WTC11 (cell line): ENCODE measurements at regions not wholly inside any gene's neighbourhood (a gene's known extent, or its start where the extent isn't known, plus 50 kb on each side); places are given as distances from the start of the nearest gene placed in this dataset.

Source experiments
- ATAC-seq: fragments of 200-7000 bp; cut with Tn5 transposase; 2 replicates; pipeline ENCODE4 v1.10.0; 2021; ENCODE audit warnings: mild to moderate bottlenecking, moderate library complexity
- CTCF ChIA-PET: fragments of 300-600 bp; sonication (Branson Sonifier 250); formaldehyde crosslinking; loops from one replicate; lab custom pipeline; 2021; ENCODE audit warnings: antibody characterized with exemption; lab: Charles Lee
- POLR2A ChIA-PET: fragments of 350-600 bp; sonication (Branson Sonifier 250); formaldehyde crosslinking; loops from one replicate; lab custom pipeline; 2021; ENCODE audit warnings: antibody characterized with exemption; lab: Charles Lee
- DNase-seq: peaks from one replicate; pipeline ENCODE4 v3.0.0; 2021; ENCODE audit warnings: low spot score
- H3K27ac Mint-ChIP-seq: 2 replicates; pipeline ENCODE4 v1.8.0; 2021; ENCODE audit warnings: mixed read lengths
- H3K27me3 Mint-ChIP-seq: 2 replicates; pipeline ENCODE4 v1.8.0; 2021; ENCODE audit warnings: low read depth, mild to moderate bottlenecking, moderate library complexity, mixed read lengths
- H3K36me3 Mint-ChIP-seq: 2 replicates; pipeline ENCODE4 v1.8.0; 2021; ENCODE audit warnings: mixed read lengths
- H3K4me1 Mint-ChIP-seq: 2 replicates; pipeline ENCODE4 v1.8.0; 2022; ENCODE audit warnings: mixed read lengths
- H3K4me3 Mint-ChIP-seq: 2 replicates; pipeline ENCODE4 v1.8.0; 2021; ENCODE audit warnings: mild to moderate bottlenecking, moderate library complexity, mixed read lengths
- H3K9me3 Mint-ChIP-seq: 2 replicates; pipeline ENCODE4 v1.8.0; 2021; ENCODE audit warnings: mixed read lengths
- ELF4 ChIP-seq: sonication (generic); formaldehyde crosslinking; IDR thresholded peaks from 2 replicates; pipeline ENCODE4 v1.8.1; 2022; ENCODE audit warnings: low read depth, mild to moderate bottlenecking, moderate library complexity, missing genetic modification reagents
- ESRRA ChIP-seq: sonication (generic); formaldehyde crosslinking; IDR thresholded peaks from 2 replicates; pipeline ENCODE4 v1.8.1; 2022; ENCODE audit warnings: mild to moderate bottlenecking, missing genetic modification reagents, borderline replicate concordance
- ETV6 ChIP-seq: sonication (generic); formaldehyde crosslinking; IDR thresholded peaks from 2 replicates; pipeline ENCODE4 v1.8.1; 2022; ENCODE audit warnings: mild to moderate bottlenecking, missing genetic modification reagents
- FOXP1 ChIP-seq: sonication (generic); formaldehyde crosslinking; IDR thresholded peaks from 2 replicates; pipeline ENCODE4 v1.8.0; 2022; ENCODE audit warnings: missing genetic modification reagents, mild to moderate bottlenecking, moderate library complexity, borderline replicate concordance
- GRHL2 ChIP-seq: fragments of 250-450 bp; sonication (Bioruptor Pico); IDR thresholded peaks from 2 replicates; pipeline ENCODE4 v1.8.0; 2022; ENCODE audit warnings: mild to moderate bottlenecking, moderate library complexity; ENCODE audit not compliant: insufficient replicate concordance, severe bottlenecking
- HMGXB4 ChIP-seq: sonication (generic); formaldehyde crosslinking; IDR thresholded peaks from 2 replicates; pipeline ENCODE4 v1.8.1; 2023; ENCODE audit warnings: mild to moderate bottlenecking, moderate library complexity, missing genetic modification reagents
- JAZF1 ChIP-seq: fragments of 250-450 bp; sonication (Bioruptor Pico); IDR thresholded peaks from 2 replicates; pipeline ENCODE4 v1.9.0; 2021; ENCODE audit warnings: moderate library complexity, mild to moderate bottlenecking, inconsistent platforms
- KAT7 ChIP-seq: sonication (generic); formaldehyde crosslinking; IDR thresholded peaks from 2 replicates; pipeline ENCODE4 v1.8.1; 2023; ENCODE audit warnings: missing genetic modification reagents, mild to moderate bottlenecking, borderline replicate concordance
- MAX ChIP-seq: sonication (generic); formaldehyde crosslinking; IDR thresholded peaks from 2 replicates; pipeline ENCODE4 v1.8.0; 2022; ENCODE audit warnings: mild to moderate bottlenecking, missing genetic modification reagents
- NFE2L1 ChIP-seq: sonication (generic); formaldehyde crosslinking; IDR thresholded peaks from 2 replicates; pipeline ENCODE4 v1.8.1; 2023; ENCODE audit warnings: missing genetic modification reagents
- OVOL2 ChIP-seq: fragments of 250-450 bp; sonication (Bioruptor Pico); IDR thresholded peaks from 2 replicates; pipeline ENCODE4 v1.9.0; 2021; ENCODE audit warnings: mild to moderate bottlenecking, borderline replicate concordance
- PRDM15 ChIP-seq: sonication (generic); formaldehyde crosslinking; IDR thresholded peaks from 2 replicates; pipeline ENCODE4 v1.8.0; 2022; ENCODE audit warnings: missing genetic modification reagents
- RELA ChIP-seq: sonication (generic); formaldehyde crosslinking; IDR thresholded peaks from 2 replicates; pipeline ENCODE4 v1.8.1; 2022; ENCODE audit warnings: missing genetic modification reagents, mild to moderate bottlenecking, borderline replicate concordance
- SMAD4 ChIP-seq: sonication (generic); formaldehyde crosslinking; IDR thresholded peaks from 2 replicates; pipeline ENCODE4 v1.8.0; 2022; ENCODE audit warnings: mild to moderate bottlenecking, missing genetic modification reagents
- TP53 ChIP-seq: sonication (generic); formaldehyde crosslinking; IDR thresholded peaks from 2 replicates; pipeline ENCODE4 v1.8.1; 2023; ENCODE audit warnings: mild to moderate bottlenecking, missing genetic modification reagents
- ZBTB43 ChIP-seq: sonication (generic); formaldehyde crosslinking; IDR thresholded peaks from 2 replicates; pipeline ENCODE4 v1.8.1; 2023; ENCODE audit warnings: mild to moderate bottlenecking, missing genetic modification reagents
- ZNF121 ChIP-seq: sonication (generic); formaldehyde crosslinking; IDR thresholded peaks from 2 replicates; pipeline ENCODE4 v1.8.0; 2023; ENCODE audit warnings: missing genetic modification reagents
- ZNF138 ChIP-seq: sonication (generic); formaldehyde crosslinking; conservative IDR thresholded peaks from 2 replicates; pipeline ENCODE4 v1.8.1; 2022; ENCODE audit warnings: mild to moderate bottlenecking, moderate library complexity, missing genetic modification reagents
- ZNF423 ChIP-seq: fragments of 250-450 bp; sonication (Bioruptor Pico); IDR thresholded peaks from 2 replicates; pipeline ENCODE4 v2.1.2; 2022; ENCODE audit warnings: mild to moderate bottlenecking, moderate library complexity
- TF ChIP-seq, protein P1 (sequence below): sonication (generic); formaldehyde crosslinking; conservative IDR thresholded peaks from 2 replicates; pipeline ENCODE4 v1.8.1; 2023; ENCODE audit warnings: mild to moderate bottlenecking, low read depth, missing genetic modification reagents, moderate library complexity

- no peak for TF ChIP-seq ESRRA (CRISPR knock-in tag)
- TF ChIP-seq ZBTB43 (CRISPR knock-in tag) = no peak
- TF ChIP-seq TP53 (CRISPR knock-in tag) = no peak
- TF ChIP-seq RELA (CRISPR knock-in tag) = no peak
- TF ChIP-seq ZNF138 (CRISPR knock-in tag) = no peak
- no peak for TF ChIP-seq GRHL2 (CRISPR knock-in tag)
- H3K27ac Mint-ChIP-seq = no peak overlapping the region
- POLR2A ChIA-PET = no interaction called here
- H3K4me3 Mint-ChIP-seq = no peak overlapping the region
- H3K4me1 Mint-ChIP-seq = no peaks in the 10 kb centered on the region
- ATAC-seq = no peak
- no peaks in the 10 kb centered on the region for H3K27me3 Mint-ChIP-seq
- CTCF ChIA-PET = no interaction called here
- peaks cover 14% of the 10 kb centered on the region for H3K9me3 Mint-ChIP-seq
- H3K36me3 Mint-ChIP-seq = peaks cover 3% of the 10 kb centered on the region; the same call in 1 of the 2 replicates
- no peak for DNase-seq
Observed at GRCh38 chr6:77180326-77180725, 283.0 kb downstream of the HTR1B start.

GRCh38 chr6:77178821-77179220, 284.5 kb downstream of the HTR1B start:
- H3K36me3 Mint-ChIP-seq = no peaks in the 10 kb centered on the region
- DNase-seq (no peak), ATAC-seq (no peak)
- TF ChIP-seq SMAD4 (no peak), OVOL2 (CRISPR knock-in tag) (no peak), FOXP1 (CRISPR knock-in tag) (no peak), ELF4 (CRISPR knock-in tag) (no peak), MAX (CRISPR knock-in tag) (no peak)
- H3K4me1 Mint-ChIP-seq = no peaks in the 10 kb centered on the region
- no peak overlapping the region for H3K4me3 Mint-ChIP-seq
- ChIA-PET CTCF (no interaction called here), POLR2A (no interaction called here)
- no peaks in the 10 kb centered on the region for H3K27me3 Mint-ChIP-seq
- H3K27ac Mint-ChIP-seq = no peak overlapping the region
- peaks cover 3% of the 10 kb centered on the region for H3K9me3 Mint-ChIP-seq

GRCh38 chr6:77177470-77177869, 285.8 kb downstream of the HTR1B start:
- DNase-seq (no peak), ATAC-seq (no peak)
- H3K4me3 Mint-ChIP-seq = no peak overlapping the region
- no peaks in the 10 kb centered on the region for H3K9me3 Mint-ChIP-seq
- H3K36me3 Mint-ChIP-seq = no peaks in the 10 kb centered on the region
- ChIA-PET CTCF (no interaction called here), POLR2A (no interaction called here)
- no peaks in the 10 kb centered on the region for H3K27me3 Mint-ChIP-seq
- no peak for TF ChIP-seq HMGXB4
- TF ChIP-seq PRDM15 = no peak
- no peak for TF ChIP-seq KAT7 (CRISPR knock-in tag)
- no peak for TF ChIP-seq ETV6
- no peak for TF ChIP-seq ZNF121 (CRISPR knock-in tag)
- TF ChIP-seq NFE2L1 = no peak
- no peak for TF ChIP-seq ZNF423 (CRISPR knock-in tag)
- TF ChIP-seq, protein P1, sequence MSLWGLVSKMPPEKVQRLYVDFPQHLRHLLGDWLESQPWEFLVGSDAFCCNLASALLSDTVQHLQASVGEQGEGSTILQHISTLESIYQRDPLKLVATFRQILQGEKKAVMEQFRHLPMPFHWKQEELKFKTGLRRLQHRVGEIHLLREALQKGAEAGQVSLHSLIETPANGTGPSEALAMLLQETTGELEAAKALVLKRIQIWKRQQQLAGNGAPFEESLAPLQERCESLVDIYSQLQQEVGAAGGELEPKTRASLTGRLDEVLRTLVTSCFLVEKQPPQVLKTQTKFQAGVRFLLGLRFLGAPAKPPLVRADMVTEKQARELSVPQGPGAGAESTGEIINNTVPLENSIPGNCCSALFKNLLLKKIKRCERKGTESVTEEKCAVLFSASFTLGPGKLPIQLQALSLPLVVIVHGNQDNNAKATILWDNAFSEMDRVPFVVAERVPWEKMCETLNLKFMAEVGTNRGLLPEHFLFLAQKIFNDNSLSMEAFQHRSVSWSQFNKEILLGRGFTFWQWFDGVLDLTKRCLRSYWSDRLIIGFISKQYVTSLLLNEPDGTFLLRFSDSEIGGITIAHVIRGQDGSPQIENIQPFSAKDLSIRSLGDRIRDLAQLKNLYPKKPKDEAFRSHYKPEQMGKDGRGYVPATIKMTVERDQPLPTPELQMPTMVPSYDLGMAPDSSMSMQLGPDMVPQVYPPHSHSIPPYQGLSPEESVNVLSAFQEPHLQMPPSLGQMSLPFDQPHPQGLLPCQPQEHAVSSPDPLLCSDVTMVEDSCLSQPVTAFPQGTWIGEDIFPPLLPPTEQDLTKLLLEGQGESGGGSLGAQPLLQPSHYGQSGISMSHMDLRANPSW (CRISPR knock-in tag) = no peak
- TF ChIP-seq JAZF1 (CRISPR knock-in tag) = no peak
- H3K27ac Mint-ChIP-seq = no peak overlapping the region
- 0 out of 2 replicates have a peak, but pooled peaks cover 2% of the 10 kb centered on the region for H3K4me1 Mint-ChIP-seq
